Esophagus muscularis mucosa (tissue), 4 donors: ENCODE measurements at regions not wholly inside any gene's neighbourhood (a gene's known extent, or its start where the extent isn't known, plus 50 kb on each side); places are given as distances from the start of the nearest gene placed in this dataset.

Experiments
- EP300 ChIP-seq: sonication (generic); formaldehyde crosslinking; IDR thresholded peaks from one replicate; pipeline ENCODE4 v1.6.1; 2017; ENCODE audit warnings: antibody characterized with exemption
- POLR2A ChIP-seq: fragments of 450-650 bp; IDR thresholded peaks from one replicate; pipeline ENCODE4 v1.6.1; 2017; ENCODE audit warnings: antibody characterized with exemption, moderate library complexity, mild to moderate bottlenecking, low read depth
- POLR2AphosphoS5 ChIP-seq, 2 donors: sonication (generic); formaldehyde crosslinking; IDR thresholded peaks; one replicate each; pipeline ENCODE4 v1.6.1; 2017; ENCODE audit warnings: antibody characterized with exemption in 2 of 2
- TF ChIP-seq, protein P1 (sequence below), 3 experiments: fragments of 200-600 bp in 2 of 3; fragments of 450-650 bp in 1 of 3; sonication (generic) in 2 of 3; IDR thresholded peaks; one replicate each; pipeline ENCODE4 v1.5.1; 2017 to 2019; ENCODE audit warnings: antibody characterized with exemption in 3 of 3, mild to moderate bottlenecking in 2 of 3, moderate library complexity in 1 of 3

DNA sequence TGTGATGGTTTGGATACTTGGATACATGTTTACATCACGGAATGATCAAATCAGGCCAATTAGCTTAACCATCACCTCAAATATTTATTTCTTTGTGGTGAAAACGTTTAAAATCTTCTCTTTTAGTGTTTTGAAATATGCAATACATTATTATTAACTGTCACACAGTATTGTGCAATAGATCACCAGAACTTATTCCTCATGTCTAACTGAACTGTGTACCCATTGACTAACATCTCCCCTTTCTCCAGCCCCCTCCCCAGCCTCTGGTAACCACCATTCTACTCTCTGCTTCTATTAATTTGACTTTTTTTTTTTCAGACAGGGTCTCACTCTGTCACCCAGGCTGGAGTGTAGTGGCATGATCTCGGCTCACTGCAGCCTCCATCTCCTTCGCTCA is 471.9 kb downstream of the BCOR start:
- no peak for TF ChIP-seq POLR2A
- TF ChIP-seq, protein P1, sequence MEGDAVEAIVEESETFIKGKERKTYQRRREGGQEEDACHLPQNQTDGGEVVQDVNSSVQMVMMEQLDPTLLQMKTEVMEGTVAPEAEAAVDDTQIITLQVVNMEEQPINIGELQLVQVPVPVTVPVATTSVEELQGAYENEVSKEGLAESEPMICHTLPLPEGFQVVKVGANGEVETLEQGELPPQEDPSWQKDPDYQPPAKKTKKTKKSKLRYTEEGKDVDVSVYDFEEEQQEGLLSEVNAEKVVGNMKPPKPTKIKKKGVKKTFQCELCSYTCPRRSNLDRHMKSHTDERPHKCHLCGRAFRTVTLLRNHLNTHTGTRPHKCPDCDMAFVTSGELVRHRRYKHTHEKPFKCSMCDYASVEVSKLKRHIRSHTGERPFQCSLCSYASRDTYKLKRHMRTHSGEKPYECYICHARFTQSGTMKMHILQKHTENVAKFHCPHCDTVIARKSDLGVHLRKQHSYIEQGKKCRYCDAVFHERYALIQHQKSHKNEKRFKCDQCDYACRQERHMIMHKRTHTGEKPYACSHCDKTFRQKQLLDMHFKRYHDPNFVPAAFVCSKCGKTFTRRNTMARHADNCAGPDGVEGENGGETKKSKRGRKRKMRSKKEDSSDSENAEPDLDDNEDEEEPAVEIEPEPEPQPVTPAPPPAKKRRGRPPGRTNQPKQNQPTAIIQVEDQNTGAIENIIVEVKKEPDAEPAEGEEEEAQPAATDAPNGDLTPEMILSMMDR (IDR thresholded peaks at IDR 0.05), result no peak
- TF ChIP-seq EP300, result no peak
- no peak for TF ChIP-seq POLR2AphosphoS5 (IDR thresholded peaks at IDR 0.05)
